Left ventricle myocardium superior (tissue), 1 donor: ENCODE measurements at regions not wholly inside any gene's neighbourhood (a gene's known extent, or its start where the extent isn't known, plus 50 kb on each side); places are given as distances from the start of the nearest gene placed in this dataset.

Source experiments
- ATAC-seq: fragments of 200-7000 bp; cut with Tn5 transposase; one replicate; pipeline ENCODE4 v1.9.1; 2020; ENCODE audit warnings: mild to moderate bottlenecking, moderate library complexity
- DNase-seq: peaks from one replicate; pipeline ENCODE4 v3.0.0-alpha.2; 2020
- intact Hi-C: fragments of 100-400 bp; cut with micrococcal nuclease; formaldehyde crosslinking; loops from one replicate; pipeline ENCODE4 v1.11.0; 2022
- donor health status: DM: no; HTN: yes; CAD: no; lungs with severe emphysema.

GRCh38 chr12:58570411-58570810 lies 349.9 kb downstream of the LRIG3 start:
- DNase-seq (no peak), ATAC-seq (no peak)
- intact Hi-C loops = no loop called here

GRCh38 chr12:58575256-58575655 lies 345.0 kb downstream of the LRIG3 start:
- intact Hi-C loops = no loop called here
- DNase-seq = no peak
- ATAC-seq = no peak

- intact Hi-C loops = no loop called here
- ATAC-seq (no peak), DNase-seq (no peak)
These were observed 344.2 kb downstream of the LRIG3 start for GRCh38 chr12:58576081-58576480.

- DNase-seq (no peak), ATAC-seq (no peak)
- intact Hi-C loops = no loop called here
These were observed 343.4 kb downstream of the LRIG3 start for GRCh38 chr12:58576916-58577315.

GRCh38 chr12:58580095-58580494 lies 340.2 kb downstream of the LRIG3 start:
- DNase-seq (no peak), ATAC-seq (no peak)
- intact Hi-C loops = no loop called here

- ATAC-seq (no peak), DNase-seq (no peak)
- intact Hi-C loops = no loop called here
These were observed 336.8 kb downstream of the LRIG3 start for GRCh38 chr12:58583529-58583928.

- intact Hi-C loops = no loop called here
- DNase-seq = no peak
- no peak for ATAC-seq
These were observed 336.4 kb downstream of the LRIG3 start for GRCh38 chr12:58583940-58584339.

- no peak for ATAC-seq
- intact Hi-C loops = no loop called here
- DNase-seq = no peak
These were observed 335.4 kb downstream of the LRIG3 start for GRCh38 chr12:58584880-58585279.

- no peak for ATAC-seq
- intact Hi-C loops = no loop called here
These were observed 333.5 kb downstream of the LRIG3 start for GRCh38 chr12:58586762-58587161.

GRCh38 chr12:58588770-58589169 lies 331.5 kb downstream of the LRIG3 start:
- intact Hi-C loops = no loop called here
- DNase-seq (no peak), ATAC-seq (no peak)

More at GRCh38 chr12:58586762-58587161, 333.5 kb downstream of the LRIG3 start:
- no peak for DNase-seq

GRCh38 chr12:58592475-58593207 lies 327.7 kb downstream of the LRIG3 start:
- intact Hi-C loops = no loop called here
- ATAC-seq (no peak), DNase-seq (no peak)

GRCh38 chr12:58593557-58594304 lies 326.6 kb downstream of the LRIG3 start:
- intact Hi-C loops = no loop called here
- DNase-seq (no peak), ATAC-seq (no peak)

- intact Hi-C loops = no loop called here
- ATAC-seq = no peak
- no peak for DNase-seq
These were observed 323.9 kb downstream of the LRIG3 start for GRCh38 chr12:58596381-58596780.

GRCh38 chr12:58601529-58601928 lies 318.8 kb downstream of the LRIG3 start:
- ATAC-seq (no peak), DNase-seq (no peak)
- intact Hi-C loops = no loop called here

- intact Hi-C loops = no loop called here
- DNase-seq (no peak), ATAC-seq (no peak)
These were observed 318.1 kb downstream of the LRIG3 start for GRCh38 chr12:58602179-58602578.

- intact Hi-C loops = no loop called here
- DNase-seq (no peak), ATAC-seq (no peak)
These were observed 317.6 kb downstream of the LRIG3 start for GRCh38 chr12:58602736-58603135.

- no peak for DNase-seq
- ATAC-seq = no peak
- intact Hi-C loops = no loop called here
These were observed 312.5 kb downstream of the LRIG3 start for GRCh38 chr12:58607805-58608204.

GRCh38 chr12:58608711-58609110 lies 311.6 kb downstream of the LRIG3 start:
- intact Hi-C loops = no loop called here
- no peak for ATAC-seq
- no peak for DNase-seq

- DNase-seq (no peak), ATAC-seq (no peak)
- intact Hi-C loops = no loop called here
These were observed 305.3 kb downstream of the LRIG3 start for GRCh38 chr12:58615047-58615446.

GRCh38 chr12:58615576-58615975 lies 304.7 kb downstream of the LRIG3 start:
- intact Hi-C loops = no loop called here
- DNase-seq (no peak), ATAC-seq (no peak)

GRCh38 chr12:58616618-58617017 lies 303.7 kb downstream of the LRIG3 start:
- intact Hi-C loops = no loop called here

More at GRCh38 chr12:58616618-58617017, 303.7 kb downstream of the LRIG3 start:
- no peak for ATAC-seq
- DNase-seq = no peak
